Mesenteric fat pad (tissue), 1 donor: ENCODE measurements at regions not wholly inside any gene's neighbourhood (a gene's known extent, or its start where the extent isn't known, plus 50 kb on each side); places are given as distances from the start of the nearest gene placed in this dataset.

Experiments
- DNase-seq: peaks from one replicate; pipeline ENCODE4 v3.0.0-alpha.2; 2020; ENCODE audit warnings: low spot score
- donor health status: DM: yes; HTN: yes; CAD: no.

DNA sequence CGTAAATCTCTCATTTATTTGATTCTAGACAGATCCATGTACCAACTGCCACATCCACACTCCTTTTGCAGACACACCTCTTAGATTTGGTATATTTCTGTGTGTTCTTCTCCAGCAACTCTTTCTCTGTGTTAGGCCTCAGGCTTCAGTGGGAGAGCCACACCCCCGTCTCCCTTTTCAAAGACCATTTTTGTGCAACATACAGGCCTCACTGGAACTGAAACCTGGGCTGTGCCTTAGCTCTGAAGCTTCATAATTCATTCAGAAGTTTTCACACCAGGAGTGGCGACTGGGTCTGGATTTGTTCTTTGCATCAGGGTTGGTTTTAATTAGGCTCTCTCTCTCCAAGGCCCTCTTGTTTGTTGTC, 170.2 kb downstream of the THBS2 start:
- DNase-seq = no peak

DNA sequence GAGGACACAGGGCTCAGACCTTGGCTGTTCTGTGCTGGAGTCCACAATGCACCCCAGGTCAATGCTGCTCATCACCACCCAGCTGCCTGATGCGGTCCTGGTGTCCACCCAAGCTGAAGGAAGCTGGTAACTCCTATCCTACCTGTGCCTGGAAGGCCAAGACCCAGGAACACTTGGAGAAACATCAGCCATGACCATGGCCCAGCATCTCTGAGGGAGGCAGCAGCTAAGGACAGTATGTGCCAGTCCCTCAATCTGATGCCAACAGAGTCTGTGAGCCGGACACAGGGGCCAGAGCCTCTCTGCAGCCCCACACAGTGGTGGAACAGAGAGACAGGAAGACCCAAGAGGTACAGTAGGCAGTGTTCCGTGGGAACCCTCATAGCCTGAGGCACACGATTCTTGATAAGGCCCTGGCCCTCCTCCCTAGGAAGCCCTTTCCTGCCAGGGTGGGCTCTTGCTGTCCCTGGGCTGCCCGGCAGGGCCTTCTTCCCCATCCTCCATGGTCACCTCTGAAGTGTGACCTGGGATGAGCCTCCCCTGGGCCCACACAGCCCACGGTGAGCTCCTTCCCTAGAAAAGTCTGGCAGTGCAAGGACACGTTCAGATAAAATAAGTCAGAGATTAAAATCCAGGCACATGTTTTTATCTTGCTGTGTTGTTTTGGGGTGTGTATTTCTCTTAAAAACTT, 170.7 kb downstream of the THBS2 start:
- no peak for DNase-seq

DNA sequence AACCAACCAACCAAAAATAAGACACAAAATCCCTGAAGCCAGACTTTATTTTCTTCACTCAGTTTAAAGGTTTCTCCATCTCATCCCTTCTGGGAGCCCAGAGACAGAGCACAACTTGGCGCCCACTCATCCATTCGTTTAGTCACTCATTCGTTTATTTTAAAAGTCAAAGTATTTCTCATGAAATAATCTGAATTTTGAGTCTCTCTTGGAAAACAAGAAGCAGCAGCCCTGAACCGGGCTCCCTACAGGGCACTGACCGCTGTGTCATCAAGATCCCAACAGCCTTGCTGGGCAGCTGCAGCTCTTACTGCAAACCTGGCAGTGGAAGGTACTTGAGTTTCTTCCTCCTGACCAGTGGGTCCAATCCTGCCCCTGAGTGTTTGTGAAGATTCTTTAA, 171.6 kb downstream of the THBS2 start:
- no peak for DNase-seq

DNA sequence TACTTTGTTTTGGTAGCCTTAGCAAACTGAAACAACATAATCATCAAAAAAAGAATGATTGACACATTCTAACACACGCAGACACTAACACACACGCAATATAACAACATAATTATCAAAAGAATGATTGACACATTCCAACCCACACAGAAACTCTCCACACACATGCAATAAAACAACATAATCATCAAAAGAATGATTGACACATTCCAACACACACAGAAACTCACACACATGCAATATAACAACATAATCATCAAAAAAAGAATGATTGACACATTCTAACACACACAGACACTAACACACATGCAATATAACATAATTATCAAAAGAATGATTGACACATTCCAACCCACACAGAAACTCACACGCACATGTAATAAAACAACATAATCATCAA, 172.4 kb downstream of the THBS2 start:
- no peak for DNase-seq

DNA sequence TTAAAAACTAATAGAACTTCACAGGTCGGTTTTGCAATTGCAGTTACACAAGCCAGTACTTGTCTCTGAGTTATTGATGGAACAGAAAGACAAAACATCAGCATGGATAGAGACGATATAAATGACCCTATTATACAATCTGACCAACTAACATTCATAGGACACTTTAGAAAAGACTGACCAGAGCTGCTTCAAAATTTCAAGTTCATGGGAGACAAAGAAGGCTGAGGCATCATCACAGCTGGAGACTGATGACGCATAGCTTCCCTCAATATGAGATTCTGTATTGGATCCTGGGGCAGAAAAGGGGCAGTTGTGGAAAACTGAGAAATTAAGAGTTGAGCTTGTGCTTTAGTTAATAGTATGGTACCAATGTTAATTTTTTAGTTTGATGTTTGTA, 174.0 kb downstream of the THBS2 start:
- no peak for DNase-seq

DNA sequence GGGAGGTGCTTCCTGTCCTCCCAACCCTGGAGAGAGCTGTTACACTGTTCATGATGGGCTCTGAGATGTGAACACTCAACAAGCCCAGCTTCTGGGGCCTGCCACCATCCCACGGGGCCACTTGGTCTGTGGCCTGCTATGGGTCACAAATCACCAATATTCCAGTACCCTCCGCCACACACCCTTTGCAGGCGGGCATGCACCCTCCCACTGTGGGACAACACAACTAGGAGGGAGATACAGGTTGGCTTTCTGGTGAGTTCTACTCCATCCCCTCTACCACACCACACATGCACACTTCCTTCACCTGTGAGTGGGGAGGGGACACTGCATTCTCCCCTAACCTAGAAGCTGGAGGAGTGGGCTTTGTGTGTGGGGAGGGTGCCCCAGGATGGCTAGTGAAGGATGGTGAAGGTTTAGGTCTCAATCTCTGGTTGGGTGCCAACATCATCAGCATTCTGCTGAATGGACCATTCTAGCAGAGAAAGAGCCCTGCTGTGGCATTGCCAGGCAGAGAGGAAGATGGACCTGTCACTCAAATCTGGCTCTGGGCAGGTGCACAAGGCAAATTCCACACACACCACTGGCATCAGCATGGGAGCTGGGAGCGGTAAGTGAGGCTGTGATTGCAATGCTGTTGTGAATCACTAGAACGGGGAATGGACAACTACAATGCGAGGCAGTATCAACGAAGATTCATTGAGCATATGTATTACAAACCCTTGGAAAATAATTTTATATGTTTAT, 175.1 kb downstream of the THBS2 start:
- DNase-seq = no peak

DNA sequence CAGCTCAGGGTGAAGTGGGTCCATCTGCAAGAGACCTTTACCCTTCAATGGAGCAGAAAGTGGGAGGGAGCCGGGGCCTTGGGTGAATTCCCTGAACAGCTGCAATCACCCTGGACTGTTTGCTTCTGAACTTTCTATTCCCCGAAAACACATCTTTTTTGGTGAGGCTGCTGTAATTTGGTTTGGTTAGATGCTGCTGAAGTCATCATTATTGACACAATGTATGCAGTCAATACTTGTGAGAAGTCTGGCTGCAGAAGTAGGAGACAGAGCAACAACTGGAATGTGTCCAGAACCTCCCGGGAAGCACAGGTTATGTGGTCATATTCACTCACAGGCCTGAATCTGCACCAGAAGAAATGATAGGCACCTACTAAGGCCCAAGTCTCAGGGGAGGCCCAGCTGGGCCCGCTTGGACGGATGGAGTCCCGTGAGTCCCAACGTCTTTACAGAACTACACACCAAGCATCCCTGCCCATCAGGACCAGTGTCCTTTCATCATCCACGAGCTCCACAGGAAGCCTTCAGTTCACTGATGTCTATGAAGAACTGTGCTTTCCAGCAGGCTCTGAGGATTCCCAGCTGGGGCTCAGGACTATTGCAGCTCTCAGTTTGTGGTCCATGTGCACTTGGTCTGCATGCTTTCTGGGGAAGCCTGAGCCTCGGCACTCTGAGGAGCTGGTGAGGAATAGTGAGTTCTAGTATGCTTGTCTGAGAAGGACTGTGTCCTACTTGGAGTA, 177.6 kb downstream of the THBS2 start:
- no peak for DNase-seq

DNA sequence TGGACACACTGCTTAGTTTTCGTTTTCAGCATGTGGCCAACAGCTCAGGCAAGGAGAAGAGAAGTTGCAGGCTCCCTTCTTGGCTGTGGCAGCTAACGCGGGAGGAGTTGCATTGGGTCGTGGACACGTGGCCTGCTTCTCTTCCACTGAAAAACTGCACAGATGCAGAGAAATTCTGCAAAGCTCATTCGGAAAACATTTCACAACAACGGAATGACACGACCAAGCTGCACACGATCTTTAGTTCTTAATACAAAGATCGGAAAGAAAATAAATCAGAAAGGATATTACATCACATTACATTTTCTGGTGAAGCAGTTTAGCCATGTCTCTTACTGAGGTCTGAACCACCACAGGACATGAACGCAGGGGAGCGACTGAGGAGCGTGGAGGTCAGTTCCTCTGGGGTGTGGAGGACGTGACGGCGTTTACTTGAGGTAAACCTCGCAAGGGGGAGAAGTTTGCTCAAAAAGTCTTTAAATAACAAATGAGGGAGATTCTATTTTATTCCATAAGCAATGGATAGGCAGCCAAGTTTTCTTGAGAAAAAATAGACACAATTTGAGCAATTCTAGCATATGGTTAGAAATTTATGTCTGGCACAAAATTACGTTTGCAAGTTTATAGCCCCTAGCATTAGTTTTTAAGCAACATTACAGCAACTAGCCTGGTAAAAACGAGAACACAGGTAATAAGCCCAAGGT, 178.3 kb downstream of the THBS2 start:
- no peak for DNase-seq

DNA sequence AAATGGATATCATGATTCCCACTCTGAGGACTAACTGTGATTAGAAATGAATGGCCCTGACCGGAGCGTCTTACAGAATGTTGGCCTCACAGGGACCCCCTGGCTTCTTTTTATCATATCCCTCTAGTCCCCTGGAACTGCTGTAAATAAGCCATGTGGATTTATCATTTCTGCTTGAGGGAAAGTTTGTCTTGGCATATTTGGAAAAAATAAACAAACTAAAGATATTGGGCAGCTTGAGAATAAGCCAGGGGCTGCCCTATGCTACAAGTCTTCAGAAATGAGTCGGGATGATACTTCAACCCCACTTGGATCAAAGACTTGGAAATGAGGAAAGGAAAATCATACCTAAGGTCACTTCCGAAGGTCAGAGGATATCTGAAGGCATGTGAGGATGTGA, 179.1 kb downstream of the THBS2 start:
- no peak for DNase-seq

DNA sequence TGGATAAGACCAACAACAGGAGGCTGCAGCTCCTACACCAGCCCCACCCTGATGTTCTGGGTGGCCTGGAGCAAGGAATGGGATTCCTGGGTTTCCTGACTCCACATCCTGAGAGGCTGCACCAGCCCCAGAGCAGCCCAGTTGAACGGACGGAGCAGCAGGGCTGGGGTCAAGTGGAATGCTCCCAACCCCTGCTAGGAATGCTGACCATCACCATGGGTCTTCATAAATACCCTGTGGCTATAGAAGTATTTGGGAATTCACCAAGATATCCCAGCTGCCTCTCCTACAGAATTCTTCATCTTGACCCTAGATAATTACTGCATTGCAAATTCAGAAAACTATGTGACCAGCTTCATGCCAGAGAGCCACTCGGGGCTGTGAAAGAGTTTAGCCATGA, 180.3 kb downstream of the THBS2 start:
- no peak for DNase-seq

DNA sequence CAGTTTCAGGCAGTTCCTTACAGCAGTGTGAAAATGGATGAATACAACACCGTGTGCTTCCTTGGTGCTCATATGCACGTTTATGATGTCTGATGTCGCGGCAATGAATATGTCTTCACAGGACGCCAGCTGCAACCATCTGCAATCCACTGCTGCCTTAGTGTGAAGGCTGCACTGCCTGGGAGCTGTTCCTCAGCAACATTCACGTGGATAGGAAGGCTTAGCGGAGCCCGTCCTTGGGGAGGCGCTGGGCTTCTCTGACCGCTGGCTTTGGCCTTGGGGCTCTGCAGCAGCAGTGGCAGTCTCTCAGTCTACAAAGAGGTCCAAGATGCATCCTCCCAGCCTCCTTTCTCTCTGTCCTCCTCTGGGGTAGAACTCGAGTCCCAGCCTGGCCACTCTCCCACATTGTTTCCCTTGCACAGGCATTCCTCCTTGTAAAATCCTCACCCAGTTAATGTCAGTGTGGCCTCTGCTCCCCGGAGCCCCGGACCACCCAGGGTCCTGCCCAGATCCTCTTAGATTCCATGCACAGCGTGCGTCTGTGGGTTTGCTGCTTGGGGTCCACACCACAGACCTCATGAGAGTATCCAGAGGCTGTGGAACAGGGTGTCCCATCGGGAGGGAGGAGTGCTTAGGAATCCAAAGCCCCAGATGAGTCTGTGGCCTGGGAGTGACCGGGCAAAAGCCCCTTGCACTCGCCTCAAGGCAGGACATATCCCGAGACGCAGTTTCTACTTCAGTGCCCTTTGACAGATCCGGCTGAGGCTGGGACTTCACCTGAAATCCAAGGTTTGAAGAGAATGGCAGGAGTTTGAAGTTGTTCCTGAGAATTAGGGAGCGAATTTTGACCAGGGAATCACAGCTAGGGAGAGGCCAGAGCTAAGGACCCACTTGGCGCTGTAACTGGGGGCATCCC, 181.3 kb downstream of the THBS2 start:
- DNase-seq = no peak

DNA sequence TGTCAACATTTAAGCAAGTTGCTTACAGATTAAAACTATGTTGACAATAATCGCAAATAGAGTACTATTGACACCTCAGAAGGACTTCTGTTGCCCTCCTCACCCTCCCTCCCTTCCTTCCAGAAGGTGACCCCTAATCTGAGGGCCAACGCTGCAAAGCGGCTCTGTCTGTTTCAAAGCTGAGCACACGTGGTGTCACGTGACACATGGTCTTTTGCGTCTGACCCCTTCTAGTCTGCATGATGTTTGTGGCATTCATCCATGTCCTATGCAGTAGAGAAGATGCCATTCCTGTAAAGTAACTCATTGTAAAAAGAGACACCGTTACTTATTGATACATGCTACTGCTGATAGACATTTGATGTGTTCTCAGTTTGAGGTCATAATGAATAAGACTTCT, 182.3 kb downstream of the THBS2 start:
- DNase-seq = no peak

DNA sequence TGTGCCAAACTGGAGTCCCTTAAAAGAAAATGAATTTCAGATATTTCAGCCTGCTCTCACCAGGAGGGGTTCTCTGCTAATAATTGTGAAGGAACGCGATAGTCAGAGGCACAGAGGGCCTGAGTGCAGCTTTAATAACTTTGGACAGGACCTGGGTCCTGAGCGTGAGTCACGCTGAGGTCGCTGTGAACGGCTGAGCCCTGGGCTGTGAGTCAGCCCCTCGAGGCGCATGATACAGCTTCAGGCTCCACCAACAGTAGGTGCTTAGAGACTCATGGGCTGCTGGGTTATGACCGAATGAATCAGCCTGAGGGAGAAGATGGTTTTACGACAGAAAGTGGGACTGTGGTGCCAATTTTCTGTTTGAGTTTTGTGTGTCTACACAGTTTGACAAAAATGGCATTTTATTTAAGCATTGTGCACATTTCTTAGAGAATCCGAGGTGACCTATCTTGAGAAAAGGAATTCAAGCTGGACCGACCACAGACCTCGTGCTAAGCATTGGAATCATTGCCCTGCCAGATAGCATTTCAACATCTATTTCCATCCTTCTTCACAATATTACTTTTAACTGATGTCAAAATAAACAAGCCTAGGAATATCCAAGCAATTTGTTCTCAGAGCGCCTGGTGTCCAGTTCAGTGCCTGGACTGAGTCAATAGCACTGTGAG, 183.0 kb downstream of the THBS2 start:
- DNase-seq = no peak

DNA sequence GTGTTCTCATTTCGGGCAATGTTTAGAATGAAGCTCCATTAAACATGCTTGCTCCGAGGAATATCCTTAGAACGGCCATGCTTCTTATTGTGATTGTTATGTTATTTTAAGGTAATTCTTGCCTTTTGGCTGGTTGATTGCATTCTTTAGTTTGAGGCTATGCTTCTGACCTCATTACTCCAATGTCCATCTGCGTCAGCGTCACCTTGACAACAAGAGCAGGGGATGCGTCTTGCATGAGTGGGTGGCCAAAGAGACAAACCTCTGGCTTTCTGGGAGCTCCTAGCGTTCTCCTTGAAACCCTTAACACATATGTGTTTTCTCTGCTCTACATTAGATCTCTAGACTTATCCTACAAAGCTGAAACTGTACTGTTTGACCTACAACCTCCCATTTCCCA, 184.3 kb downstream of the THBS2 start:
- no peak for DNase-seq

DNA sequence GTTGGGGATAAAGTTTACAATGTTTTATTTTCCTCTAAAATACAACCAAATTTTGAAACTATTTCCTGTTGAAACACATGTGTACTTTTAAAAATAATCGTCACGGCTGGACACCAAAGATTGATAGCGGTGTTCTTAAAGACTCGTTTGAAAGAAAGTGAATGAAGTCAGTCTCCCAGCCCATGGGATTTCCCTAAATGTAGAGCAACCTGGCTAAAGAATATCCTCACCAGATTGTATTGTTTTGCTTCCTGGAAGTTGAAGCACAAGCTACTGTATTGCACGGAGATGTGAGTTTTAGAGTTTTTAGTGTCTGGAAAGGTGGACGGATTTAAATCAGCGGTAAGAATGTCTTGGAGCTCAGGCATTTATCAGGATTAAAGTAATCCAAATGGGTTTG, 189.5 kb downstream of the THBS2 start:
- DNase-seq = no peak

DNA sequence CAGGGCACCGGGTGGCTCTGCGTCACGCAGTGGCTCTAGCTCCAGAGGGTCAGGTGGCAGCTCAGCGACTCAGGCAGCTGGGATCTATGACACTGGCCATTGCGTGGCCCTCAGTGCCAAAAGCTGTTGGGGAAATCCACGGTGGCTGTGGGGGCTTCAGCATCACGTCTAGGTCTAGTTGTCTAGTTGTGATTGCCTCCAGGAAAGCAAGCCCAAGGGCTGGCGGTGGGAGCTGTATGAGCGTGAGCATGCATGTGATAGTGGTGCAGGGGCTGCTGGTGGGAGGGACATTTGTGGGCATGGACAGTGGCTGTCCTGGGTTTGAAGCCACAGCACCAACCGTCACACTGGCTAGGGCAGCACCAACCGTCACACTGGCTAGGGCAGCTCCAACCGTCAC, 191.4 kb downstream of the THBS2 start:
- DNase-seq = no peak

DNA sequence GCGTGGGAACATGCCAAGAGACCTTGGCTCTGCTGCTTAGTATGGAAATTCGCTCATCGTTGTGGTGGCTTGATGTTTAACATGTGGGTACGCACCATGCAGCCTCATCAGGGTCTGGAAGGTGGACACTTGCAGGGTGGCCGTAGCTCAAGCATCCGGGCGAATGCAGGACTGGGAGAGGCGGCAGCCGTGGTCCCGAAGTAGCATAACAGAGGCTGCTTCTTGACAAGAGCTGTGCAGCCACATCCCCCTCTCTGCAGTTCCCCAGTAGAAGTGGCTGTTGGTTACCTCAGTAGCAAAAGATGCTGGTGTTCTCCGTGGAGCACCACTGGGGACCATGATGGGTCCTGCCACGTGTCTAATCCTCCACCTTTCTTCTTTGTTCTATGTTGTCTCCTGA, 195.0 kb downstream of the THBS2 start:
- no peak for DNase-seq

DNA sequence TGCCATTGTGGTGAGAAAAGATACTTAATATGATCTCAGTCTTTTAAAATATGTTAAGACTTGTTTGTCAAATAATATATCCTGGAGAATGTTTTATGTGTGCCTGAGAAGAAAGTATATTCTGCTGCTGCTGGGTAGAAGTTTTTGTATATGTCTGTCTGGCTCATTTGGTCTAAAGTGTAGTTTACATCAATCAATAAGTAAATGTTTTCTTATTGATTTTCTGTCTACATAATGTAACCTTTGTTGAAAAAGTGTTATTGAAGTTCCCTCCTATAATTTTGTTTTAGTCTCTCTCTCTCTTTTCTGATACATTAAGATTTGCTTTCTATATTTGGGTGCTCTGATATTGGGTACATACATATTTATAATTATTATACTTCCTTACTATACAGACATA, 201.2 kb downstream of the THBS2 start:
- DNase-seq = no peak

DNA sequence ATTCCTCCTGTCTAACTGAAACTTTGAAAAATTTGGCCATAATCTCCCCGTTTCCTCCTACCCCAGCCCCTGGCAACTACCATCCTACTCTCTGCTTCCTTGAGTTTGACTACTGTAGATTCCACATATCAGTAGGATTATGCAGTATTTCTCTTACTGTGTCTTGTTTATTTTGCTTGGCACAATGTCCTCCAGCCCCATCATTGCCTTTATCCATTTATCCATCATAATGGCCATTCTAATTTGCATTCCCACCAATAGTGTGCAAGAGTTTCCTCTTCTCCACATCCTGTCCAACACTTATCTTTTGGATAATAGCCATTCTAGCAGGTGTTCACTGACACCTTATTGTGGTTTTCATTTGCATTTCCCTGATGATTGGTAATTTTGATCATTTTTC, 202.3 kb downstream of the THBS2 start:
- no peak for DNase-seq

DNA sequence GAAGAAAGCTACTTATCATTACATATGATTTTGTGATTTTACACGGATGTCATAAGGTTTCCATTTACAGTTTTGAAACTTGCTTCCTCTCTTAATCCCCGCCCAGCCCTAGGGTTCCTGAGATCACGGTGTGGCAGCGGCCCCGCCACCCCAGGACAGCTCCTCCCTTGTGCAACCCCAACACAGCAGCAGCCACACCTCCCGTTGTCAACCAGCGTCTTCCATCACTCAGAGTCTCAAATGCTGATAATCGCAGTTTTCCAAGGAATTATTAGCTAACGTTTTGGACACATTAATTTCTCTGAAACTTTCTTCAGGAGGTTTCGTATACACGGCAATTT, 204.8 kb downstream of the THBS2 start:
- no peak for DNase-seq
